D721Med (cell line): ENCODE measurements at regions not wholly inside any gene's neighbourhood (a gene's known extent, or its start where the extent isn't known, plus 50 kb on each side); places are given as distances from the start of the nearest gene placed in this dataset.

Experiments used
- DNase-seq: peaks from one replicate; pipeline ENCODE4 v3.0.0; 2011; ENCODE audit warnings: low spot score; ENCODE audit not compliant: insufficient read length
- FAIRE-seq: peaks from 2 replicates; lab custom pipeline; 2011; peaks lifted over from hg19 to GRCh38; lab: Jason Lieb, UNC
- TF ChIP-seq, protein P1 (sequence below): IDR thresholded peaks from 2 replicates; pipeline ENCODE4 v1.5.1; 2012; ENCODE audit warnings: mild to moderate bottlenecking, control low read depth; ENCODE audit not compliant: insufficient read depth; ENCODE audit errors: missing control alignments

- DNase-seq: no peak
- TF ChIP-seq, protein P1, sequence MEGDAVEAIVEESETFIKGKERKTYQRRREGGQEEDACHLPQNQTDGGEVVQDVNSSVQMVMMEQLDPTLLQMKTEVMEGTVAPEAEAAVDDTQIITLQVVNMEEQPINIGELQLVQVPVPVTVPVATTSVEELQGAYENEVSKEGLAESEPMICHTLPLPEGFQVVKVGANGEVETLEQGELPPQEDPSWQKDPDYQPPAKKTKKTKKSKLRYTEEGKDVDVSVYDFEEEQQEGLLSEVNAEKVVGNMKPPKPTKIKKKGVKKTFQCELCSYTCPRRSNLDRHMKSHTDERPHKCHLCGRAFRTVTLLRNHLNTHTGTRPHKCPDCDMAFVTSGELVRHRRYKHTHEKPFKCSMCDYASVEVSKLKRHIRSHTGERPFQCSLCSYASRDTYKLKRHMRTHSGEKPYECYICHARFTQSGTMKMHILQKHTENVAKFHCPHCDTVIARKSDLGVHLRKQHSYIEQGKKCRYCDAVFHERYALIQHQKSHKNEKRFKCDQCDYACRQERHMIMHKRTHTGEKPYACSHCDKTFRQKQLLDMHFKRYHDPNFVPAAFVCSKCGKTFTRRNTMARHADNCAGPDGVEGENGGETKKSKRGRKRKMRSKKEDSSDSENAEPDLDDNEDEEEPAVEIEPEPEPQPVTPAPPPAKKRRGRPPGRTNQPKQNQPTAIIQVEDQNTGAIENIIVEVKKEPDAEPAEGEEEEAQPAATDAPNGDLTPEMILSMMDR: no peak
- FAIRE-seq: no peak
These were observed 77.2 kb downstream of the MRPS30 start for GRCh38 chr5:44885903-44886302.

DNA sequence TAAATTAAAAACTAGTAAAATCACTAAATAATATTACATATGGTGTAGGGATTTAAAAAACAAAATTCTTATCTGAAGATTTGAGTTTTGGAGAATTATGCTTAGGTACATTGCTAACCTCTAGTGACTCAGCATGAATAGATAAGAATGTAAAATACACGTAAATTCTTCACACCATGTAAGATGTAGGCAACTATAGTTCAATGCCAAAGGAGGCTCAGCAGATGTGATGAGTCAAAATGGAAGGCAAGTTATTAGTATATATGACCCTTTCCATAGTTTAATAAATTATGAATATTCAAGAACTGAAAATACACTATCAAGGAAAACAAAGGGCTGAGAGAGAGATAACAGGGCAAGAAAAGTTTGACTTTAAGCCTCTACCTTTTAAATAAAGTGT is 79.0 kb downstream of the MRPS30 start:
- FAIRE-seq: no peak
- TF ChIP-seq, protein P1: no peak
- no peak for DNase-seq

DNA sequence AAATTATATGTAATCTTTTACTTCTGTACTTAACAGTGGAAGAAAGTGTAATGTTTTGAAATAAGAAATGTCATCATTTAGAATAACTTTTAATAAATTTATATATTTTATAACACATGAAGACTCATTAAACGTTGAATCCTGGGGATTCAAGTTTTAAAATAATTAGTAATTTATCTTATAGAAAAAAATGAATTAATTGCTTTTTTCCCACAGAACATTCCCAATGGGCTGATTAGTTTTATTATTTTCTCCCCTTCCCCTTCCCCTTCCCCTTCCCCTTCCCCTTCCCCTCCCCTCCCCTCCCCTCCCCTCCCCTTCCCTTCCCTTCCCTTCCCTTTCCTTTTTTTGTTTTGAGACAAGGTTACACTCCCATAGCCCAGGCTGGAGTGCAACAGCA is 79.7 kb downstream of the MRPS30 start:
- TF ChIP-seq, protein P1: no peak

GRCh38 chr5:44891116-44891515 is 82.4 kb downstream of the MRPS30 start:
- TF ChIP-seq, protein P1: no peak
- FAIRE-seq: no peak
- no peak for DNase-seq

More for the DNA sequence above, 79.7 kb downstream of the MRPS30 start:
- FAIRE-seq: no peak
- DNase-seq: no peak

- no peak for FAIRE-seq
- TF ChIP-seq, protein P1: no peak
- DNase-seq: no peak
These were observed 91.7 kb downstream of the MRPS30 start for GRCh38 chr5:44900273-44900954.

- FAIRE-seq (no peak), DNase-seq (no peak)
- TF ChIP-seq, protein P1: no peak
These were observed 98.6 kb downstream of the MRPS30 start for GRCh38 chr5:44907396-44907795.

DNA sequence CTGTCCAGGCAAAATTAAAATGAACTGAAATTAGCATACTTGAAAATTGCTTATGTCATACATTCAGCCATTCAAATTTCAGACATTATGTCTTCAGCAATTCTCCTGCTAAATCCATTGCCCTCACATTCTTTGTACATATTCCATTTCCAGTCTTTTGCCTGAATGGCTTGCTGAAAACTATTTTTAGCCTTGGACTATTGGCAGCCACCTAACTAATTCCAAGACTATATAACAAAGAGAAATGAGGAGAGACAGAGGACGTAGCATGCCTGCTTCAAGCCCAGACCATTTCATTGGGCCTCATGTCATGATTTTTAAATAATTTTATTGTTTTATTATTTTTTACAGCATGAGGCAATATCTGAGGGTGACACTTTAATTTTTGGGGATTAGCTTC is 100.3 kb downstream of the MRPS30 start:
- DNase-seq: no peak
- TF ChIP-seq, protein P1: no peak
- FAIRE-seq: peak; percentile 6
